GM18909 (cell line): ENCODE measurements at regions not wholly inside any gene's neighbourhood (a gene's known extent, or its start where the extent isn't known, plus 50 kb on each side); places are given as distances from the start of the nearest gene placed in this dataset.

Experiments used
- ATAC-seq: cut with Tn5 transposase; IDR thresholded peaks from one replicate; pipeline ENCODE4 v1.9.1; 2021; ENCODE audit warnings: mild to moderate bottlenecking; ENCODE audit not compliant: unreplicated experiment, poor library complexity

GRCh38 chr2:8214036-8214615 is 467.7 kb upstream of the ID2 start:
- no peak for ATAC-seq

- peak; percentile 96 for ATAC-seq
These were observed 466.5 kb upstream of the ID2 start for GRCh38 chr2:8215159-8215863.

GRCh38 chr2:8215982-8216381 is 465.9 kb upstream of the ID2 start:
- no peak for ATAC-seq

GRCh38 chr2:8216397-8216796 is 465.5 kb upstream of the ID2 start:
- no peak for ATAC-seq

GRCh38 chr2:8217468-8218030 is 464.3 kb upstream of the ID2 start:
- ATAC-seq, result no peak

GRCh38 chr2:8219096-8219495 is 462.8 kb upstream of the ID2 start:
- ATAC-seq, result no peak

GRCh38 chr2:8219631-8220355 is 462.1 kb upstream of the ID2 start:
- ATAC-seq, result no peak

- ATAC-seq, result no peak
These were observed 458.7 kb upstream of the ID2 start for GRCh38 chr2:8222979-8223694.

GRCh38 chr2:8223695-8224346 is 458.0 kb upstream of the ID2 start:
- no peak for ATAC-seq

- no peak for ATAC-seq
These were observed 457.3 kb upstream of the ID2 start for GRCh38 chr2:8224347-8225190.

GRCh38 chr2:8225266-8225665 is 456.6 kb upstream of the ID2 start:
- ATAC-seq, result no peak

GRCh38 chr2:8225798-8226197 is 456.1 kb upstream of the ID2 start:
- ATAC-seq, result no peak

- ATAC-seq, result peak; percentile 92
These were observed 452.3 kb upstream of the ID2 start for GRCh38 chr2:8229546-8229986.

- ATAC-seq, result no peak
These were observed 451.4 kb upstream of the ID2 start for GRCh38 chr2:8230466-8230865.

- ATAC-seq, result no peak
These were observed 450.0 kb upstream of the ID2 start for GRCh38 chr2:8231902-8232301.

GRCh38 chr2:8232871-8233270 is 449.0 kb upstream of the ID2 start:
- no peak for ATAC-seq

- peak; percentile 27 for ATAC-seq
These were observed 447.6 kb upstream of the ID2 start for GRCh38 chr2:8234253-8234652.

- peak; percentile 96 for ATAC-seq
These were observed 447.0 kb upstream of the ID2 start for GRCh38 chr2:8234757-8235374.

GRCh38 chr2:8235419-8235818 is 446.4 kb upstream of the ID2 start:
- ATAC-seq, result no peak
